NCI-H1436 (cell line): ENCODE measurements at regions not wholly inside any gene's neighbourhood (a gene's known extent, or its start where the extent isn't known, plus 50 kb on each side); places are given as distances from the start of the nearest gene placed in this dataset.
A peak's percentile ranks its signal among the peaks of the same experiment; 100 is the strongest.

ENCODE experiments used
- DNase-seq: peaks from one replicate; lab custom pipeline; 2025; lab: John Stamatoyannopoulos, UW

DNA sequence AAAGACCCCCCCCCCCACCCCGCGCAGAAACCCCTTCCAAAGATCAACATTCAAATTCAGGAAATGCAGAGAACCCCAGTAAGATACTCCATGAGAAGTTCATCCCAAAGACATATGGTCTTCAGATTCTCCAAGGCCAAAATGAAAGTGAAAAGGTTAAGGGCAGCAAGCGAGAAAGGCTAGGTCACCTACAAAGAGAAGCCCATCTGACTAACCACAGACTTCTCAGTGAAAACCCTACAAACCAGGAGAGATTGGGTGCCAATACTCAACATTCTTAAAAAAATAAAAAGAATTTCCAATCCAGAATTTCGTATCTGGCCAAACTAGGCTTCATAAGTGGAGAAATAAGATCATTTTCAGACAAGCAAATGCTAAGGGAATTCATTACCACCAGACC is 175.2 kb downstream of the RND3 start:
- DNase-seq: no peak

DNA sequence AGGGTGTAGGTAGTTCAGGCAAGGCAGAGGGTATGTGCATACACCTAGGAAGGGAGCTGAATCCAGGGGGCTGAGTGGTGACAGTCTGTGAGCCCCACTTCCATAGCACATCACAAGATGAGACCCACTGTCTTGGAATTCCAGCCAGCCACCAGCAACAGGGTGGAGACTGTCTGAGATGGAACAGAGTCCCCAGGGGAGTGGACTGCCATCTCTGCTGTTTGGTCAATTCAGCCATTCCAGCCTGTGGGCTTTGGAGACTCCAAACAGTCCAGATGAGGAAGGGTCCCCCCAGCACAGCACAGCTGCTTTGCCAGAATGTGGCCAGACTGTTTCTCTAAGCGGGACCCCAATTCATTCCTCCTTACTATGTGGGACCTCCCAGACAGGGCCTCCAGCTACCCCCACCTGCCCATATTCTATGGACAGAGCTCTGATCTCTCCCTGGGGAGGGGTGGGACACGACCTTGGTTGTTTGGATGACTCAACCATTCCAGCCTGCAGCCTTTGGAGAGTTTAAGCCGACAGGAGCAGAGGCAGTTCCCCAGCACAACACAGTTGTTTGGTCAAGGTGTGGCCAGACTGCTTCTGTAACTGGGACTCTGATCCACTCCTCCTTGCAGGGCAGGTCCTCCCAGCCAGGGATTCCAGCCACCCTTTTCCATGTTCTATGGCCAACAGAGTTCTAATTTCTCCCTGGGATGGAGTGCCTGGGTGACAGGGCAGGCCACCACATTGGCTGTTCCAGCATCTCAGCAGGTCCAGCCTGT is 178.0 kb downstream of the RND3 start:
- DNase-seq: no peak

DNA sequence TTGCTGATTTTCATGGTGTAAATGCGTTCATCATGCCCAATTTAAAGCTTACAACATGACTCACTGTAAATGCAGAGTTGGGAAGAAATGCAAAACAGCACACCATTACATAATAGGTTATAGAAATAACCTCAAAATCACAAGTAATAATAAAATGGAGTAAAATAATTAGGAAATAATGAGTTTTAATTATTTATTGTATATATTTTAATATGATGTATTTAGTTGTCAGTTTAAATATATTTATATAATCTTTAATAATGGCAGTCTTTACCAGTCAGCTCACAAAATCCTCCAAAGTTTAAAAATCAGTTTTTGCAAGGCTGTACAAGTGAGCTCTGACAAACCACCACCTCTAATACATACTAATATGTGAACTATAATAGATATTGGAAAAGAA is 180.2 kb downstream of the RND3 start:
- no peak for DNase-seq

DNA sequence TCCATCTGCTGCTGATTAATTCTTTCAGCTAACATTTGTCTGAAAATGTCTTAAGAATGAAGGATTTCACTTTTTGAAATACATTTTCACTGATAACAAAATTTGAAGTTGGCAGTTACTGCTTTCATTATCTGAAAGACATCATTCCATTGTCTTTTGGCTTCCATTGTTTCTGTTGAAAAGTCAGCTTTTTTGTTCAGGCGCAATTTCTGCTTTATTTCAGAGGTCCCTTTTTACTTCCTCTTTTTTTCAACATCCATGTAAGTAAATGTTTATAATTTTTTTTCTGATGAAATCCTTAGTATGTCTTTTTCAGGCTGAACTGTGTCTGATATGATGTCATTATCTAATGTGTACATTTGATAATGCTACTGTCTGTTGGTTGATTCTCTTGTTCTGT is 184.2 kb downstream of the RND3 start:
- peak; percentile 10 for DNase-seq

DNA sequence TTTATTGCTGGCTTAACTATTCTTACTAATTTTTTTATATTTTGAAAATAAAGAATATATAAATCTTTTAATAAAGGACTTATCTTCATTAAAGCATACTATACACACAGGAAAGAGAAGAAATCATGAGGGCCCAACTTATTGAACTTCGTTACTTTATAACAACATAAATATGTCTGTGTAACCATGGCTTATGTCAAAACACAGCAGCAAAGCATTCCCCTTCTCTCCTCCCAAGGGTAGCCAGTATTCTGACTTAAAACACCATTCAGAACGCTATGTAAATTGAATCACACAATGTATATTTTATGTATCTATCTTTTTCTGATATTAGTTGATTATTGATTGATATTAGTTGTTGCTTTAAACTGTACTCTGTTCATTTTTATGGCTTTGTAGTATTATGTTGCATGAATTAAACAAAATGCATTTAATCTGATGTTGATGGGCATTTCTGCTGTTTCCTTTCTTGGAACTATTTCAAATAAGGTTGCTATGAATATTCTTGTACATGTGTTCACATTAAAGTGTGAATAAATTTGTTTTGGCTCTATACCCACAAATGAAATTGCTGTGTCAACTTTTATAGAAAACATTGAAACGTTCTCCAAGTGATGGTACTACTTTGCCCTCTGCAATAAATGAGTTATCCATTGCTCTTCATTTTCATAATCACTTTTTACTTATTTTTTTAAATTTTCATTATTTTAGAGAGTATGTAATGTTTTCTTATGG is 188.7 kb downstream of the RND3 start:
- DNase-seq: no peak

DNA sequence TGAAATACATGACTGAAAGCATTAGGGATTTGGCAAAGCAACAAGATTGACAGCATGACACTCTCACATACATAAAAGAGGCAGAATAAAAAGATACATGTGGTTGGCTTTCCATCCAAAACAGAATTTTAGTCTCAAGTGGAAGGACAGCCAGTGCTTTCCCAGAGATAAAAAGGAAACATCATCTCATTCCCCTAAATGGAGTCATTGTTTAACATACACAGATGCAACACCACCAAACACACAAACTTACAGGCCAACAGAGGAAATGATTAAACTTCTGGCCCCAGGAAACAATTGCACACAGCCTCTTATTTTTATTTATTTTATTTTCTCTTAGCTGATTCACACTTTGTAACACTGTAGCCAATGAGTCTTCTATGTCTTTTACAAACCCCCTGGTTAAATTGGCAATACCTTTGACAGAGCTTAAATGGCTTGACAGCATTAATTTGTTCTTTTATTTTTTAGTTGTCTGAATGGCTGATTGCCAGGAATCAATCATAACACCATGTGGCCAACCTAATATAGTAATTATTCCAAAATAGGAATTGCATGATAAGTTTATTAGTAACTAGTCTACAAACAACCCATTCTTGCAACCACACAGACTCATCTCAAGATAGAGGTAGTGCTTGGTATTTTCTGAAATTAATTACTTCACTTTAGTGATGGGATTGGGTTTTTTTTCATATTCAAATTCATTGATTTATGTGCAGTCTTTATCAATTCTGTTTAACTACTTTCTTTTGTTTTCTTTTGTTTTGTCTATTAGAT is 190.5 kb downstream of the RND3 start:
- DNase-seq: no peak

DNA sequence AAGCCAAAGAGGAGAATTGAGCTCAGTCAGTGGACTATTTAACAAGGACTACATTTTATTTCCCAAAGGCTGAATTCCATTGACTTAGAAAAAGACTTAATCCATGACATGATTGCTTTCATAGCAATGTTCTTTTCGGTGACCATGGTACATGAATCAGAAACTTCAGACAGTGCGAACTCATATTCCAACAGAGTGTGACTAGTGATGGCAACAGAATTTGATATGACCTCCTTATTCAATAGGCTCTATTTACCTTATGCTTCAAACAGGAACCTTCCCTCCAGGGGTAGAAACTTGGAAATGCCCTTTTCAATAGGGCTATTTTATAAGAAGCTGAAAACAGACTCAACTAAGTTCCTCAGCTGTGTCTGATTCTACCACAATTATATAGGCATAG is 191.9 kb downstream of the RND3 start:
- DNase-seq: no peak

DNA sequence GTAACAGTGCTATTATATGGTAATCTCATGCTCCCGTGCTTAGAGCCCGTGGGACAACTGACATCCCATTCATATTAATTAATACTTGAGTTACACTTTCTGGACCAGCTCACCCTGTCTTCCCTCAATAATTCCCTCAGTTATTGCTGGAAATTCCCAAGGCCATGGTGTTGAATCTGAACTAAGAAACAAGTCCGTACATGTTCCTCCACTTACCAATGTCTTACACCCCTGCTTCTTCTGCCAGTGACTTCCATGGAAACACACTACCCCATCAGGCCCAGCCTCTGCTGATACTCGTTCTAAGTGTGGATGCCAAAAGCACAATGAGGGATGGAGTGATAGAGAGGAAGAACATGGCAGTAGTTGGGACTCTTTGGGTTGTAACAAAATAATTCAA is 193.7 kb downstream of the RND3 start:
- no peak for DNase-seq

DNA sequence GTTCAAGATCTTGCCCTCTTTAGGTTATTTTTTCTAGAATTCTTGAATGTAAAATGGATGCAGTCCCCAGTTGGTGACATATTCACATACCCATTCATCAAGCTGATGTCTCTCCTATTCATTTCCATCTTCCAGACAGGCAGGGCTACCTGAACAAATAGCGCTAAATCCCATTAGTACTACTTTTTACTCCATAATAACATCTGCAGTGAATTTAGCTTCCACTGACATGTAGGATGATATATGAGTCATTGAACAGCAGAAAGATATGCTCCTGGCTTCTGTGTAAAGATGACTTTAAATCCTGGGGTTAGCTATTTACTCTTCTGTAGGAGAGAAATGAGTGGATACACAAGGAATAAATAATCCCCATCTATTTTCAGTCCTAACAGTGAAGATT is 194.7 kb downstream of the RND3 start:
- DNase-seq: no peak

DNA sequence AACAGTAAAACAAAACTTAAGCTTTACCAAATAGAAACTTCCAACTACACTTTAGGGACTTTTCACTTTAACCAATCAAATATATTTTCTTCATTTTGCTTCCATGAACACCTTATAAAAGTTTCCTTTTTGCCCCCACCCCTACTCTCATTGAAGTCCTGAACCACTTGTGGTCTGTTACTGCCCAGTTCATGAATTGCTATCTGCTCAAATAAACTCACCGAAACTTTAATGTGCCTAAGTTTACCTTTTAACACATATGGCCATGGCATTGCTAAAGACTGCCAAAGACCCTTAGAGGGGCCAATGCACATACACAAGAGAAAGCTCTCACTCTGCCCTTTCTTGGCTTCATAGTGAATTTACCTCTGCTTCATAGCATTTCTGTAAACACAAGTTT is 195.3 kb downstream of the RND3 start:
- no peak for DNase-seq

DNA sequence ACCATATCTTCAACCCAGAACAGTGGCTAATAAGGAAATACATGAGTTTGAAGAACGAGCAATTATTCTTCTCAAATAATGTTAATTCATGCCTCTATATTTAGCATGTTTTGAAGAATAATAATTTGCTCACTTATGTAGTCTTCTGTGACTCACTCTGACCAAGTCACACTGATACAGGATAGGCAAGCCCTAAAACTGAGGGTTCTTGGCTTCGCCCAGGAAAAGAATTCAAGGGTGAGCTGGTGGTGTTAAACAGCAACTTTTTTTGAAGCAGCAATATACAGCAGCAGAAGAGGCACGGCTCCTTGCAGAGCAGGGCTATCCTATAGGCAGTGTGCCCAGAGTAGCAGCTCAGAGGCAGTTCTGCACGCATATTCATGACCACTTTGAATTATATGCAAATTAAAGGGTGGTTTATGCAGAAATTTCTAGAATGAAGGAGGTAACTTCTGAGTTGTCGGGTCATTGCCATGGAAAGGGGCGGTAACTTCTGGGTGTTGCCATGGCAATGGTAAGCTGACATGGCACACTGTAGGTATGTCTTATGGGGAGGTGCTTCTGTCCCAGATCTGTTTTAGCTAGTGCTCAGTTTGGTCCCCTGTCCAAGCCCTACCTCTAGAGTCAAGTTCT is 200.6 kb downstream of the RND3 start:
- no peak for DNase-seq

DNA sequence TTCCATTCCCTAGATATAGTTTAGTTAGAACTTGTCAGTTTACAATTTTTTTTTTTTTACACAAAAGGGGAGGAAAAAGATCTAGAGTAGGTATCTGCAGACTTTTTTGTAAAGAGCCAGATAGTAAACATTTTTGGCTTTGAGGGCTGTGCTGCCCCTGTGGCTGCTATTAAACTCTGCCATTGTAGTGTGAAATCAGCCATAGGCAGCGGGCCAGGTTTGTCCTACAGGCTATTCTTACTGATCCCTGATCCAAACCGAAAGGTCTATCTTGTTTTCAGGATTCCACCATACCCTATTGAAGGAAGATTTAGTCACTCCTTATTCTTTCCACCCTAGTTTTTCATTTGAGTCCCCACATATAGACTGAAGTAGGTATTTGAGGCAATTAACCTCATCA is 203.4 kb downstream of the RND3 start:
- DNase-seq: no peak

DNA sequence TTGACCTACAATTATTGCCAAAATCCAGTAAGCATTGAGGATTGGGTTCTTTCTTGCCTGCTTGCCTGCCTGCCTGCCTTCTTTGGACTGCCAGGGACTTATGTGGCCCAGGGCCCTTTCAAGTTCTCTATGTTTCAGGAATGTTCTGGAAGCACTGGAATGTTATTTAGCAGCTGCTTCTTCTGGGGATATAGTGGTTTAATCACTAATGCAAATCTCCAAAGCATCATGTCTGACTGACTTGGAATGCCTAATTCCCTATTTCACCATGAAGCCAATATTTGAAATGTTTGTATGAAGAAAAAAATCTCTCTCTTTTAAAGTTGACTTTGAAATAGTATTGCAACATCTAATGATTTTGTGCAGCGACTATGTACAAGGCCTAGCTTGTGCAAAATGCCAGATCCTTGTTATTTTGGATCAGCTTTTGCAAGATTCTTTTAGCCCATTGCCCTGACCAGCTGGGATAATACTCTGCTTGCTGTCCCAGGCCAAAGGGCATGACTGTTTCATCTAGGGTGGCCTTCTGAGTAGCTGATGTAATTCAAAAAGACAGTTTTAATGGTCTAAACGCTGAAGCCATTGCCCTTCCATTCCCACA is 204.6 kb downstream of the RND3 start:
- DNase-seq: no peak

DNA sequence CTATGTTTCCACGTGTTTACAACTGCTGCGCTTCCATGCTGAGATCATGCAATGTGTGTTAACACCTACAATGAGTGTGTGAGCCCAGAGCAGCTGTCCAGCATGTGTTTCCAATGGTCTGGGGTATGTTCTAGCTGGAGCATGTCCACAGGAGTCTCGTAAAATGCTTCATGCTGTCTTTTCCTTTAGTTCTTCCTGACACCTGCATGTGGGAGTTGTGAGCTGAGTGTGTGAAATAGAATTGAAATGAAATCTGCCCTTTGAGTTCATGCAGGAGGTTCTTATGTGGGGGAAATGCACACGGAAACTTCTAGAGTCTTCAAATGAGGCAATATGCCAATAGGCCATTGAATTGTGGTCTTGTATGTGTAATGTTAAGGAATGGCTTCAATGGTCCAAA is 205.1 kb downstream of the RND3 start:
- DNase-seq: no peak

DNA sequence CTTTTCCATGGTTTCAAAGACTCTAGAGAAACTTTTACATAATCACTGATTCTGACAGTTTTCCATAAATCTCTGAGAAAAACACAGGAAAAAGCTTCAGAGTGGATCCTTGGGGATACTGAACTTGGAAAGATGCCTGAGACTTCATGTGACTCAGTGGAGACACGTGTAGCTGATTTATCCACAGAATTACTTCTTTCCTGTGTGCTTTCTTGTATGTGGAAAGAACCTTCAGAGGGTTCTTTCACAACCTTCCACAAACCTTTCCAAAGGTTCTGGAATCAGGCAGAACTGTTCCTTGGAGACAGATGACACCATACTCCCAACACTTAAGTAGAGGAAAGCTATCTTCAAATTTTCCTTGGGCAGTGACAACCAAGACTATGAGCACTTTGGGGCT is 207.2 kb downstream of the RND3 start:
- no peak for DNase-seq

DNA sequence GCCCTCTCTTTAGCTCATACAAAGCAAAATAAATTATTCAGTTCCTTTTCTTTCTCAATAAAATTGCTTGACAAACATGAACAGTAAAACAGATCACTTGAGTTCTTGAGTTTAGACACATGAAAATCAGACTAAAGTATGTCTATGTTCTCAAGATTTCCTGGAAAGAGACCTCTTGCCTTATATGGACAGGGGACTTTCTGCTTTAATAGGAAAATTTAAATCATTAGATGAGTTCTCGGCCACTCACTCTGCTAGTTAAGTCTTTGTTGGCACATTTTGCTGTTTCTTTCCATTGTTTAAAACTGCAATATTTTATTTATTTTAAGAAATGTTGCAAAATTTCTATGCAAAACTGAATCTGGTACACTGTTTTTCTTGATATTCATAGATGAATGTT is 207.8 kb downstream of the RND3 start:
- DNase-seq: no peak

DNA sequence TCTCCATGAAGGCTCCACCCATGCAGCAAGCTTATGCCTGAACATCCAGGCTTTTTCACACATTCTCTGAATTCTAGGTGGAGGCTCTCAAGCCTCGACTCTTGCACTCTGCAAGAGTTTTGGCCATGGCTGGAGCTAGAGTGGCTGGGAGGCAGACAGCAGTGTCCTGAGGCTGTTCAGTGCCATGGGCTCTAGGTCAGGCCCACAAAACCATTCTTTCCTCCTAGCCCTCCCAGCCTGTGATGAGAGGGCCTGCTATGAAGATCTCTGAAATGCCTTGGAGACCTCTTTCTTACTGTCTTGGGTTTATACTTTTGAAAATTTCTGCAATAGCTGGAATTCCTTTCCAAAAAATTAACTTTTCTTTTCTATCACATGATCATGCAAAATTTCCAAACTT is 210.7 kb downstream of the RND3 start:
- DNase-seq: no peak

DNA sequence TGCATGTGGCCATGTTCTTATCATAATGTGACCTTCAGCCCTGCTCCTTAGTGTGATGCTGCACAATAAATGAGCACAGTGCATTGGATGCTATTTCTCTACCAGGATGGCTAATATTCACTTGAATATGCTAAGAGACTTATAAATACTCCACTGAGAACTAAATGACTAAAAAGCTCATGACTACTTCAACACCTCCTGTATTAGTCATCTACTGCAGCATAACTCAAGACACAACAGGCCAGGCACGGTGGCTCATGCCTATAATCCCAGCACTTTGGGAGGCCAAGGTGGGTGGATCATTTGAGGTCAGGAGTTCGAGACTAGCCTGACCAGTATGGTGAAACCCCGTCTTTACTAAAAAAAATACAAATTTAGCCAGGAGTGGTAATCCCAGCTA is 213.4 kb downstream of the RND3 start:
- no peak for DNase-seq

DNA sequence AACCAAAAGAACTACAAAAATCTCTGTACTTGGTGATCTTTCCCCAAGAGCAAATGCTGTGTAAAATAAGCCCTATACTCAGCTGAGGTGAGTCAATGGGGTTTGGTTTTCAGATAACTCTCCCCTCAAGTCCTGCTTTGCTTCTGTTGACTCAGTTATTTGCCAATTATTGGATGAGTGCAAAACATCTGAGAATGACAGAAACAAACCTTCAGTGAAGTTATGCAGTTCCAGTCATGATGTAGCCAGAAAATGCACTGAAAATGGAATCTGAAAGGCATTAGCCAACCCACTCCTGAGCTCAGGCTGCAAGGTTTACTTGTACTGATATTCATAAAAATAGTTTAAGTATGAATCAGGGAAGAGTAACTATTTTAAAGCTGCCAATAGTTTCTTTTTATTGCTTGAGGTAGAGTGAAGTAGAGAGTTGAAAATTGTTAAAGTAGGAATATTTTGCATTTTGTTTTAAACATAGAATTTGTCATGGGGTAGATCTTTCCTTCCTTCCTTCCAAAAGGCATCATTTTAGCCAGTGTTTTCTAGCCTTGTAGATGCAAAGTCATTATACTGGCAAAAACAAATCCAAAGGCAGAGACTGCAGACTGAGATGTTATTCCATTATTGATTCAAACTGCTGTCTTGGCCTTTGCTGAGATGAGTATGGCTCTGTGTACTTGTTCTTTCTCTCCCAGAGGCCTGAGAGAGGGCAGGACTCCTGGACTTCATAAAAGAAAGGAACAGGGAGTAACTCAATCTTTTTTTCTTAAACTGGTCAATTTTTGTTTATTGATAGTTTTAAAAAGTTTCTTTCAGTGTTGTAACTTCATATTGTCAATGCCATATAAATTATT is 215.3 kb downstream of the RND3 start:
- no peak for DNase-seq

DNA sequence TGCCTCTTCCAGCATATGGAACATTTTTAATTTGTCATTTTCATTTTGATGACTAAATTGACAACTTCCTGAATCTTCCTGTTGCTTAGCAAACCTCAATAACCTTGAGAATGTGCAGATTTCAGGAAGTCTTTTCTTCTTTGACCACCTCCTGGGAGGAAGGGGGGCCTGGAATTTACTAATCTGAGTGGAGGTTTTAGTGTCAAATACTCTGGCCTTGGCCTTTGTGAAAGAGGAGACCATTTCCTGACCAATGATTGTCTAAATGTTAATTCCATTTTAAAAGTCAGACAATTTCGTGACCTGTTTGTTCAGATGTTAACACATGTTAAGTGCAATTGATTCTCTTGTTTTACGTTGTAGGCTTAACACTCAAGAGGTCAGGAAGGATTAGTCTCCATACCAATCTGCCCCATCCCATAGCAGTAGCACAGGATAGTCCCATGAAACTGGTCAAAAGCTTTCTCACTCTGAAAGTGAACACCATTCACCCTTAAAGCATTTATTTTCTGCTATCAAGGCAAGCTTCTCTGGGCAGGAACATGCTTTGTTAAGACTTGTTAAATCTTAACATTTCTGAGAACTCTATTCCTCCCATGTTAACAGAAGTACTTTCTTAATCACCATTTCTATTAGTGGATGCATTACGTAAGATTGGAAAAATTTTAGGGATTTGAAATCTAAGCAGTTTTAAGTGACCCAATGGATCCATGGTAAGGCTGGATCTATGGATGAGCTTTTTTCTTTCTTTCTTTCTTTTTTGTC is 219.6 kb downstream of the RND3 start:
- DNase-seq: no peak
